GM06990 (cell line): ENCODE measurements at regions not wholly inside any gene's neighbourhood (a gene's known extent, or its start where the extent isn't known, plus 50 kb on each side); places are given as distances from the start of the nearest gene placed in this dataset.

Experiments used
- DNase-seq: peaks from one replicate; pipeline ENCODE4 v3.0.0-alpha.2; 2011; ENCODE audit not compliant: insufficient read length; ENCODE audit errors: extremely low read depth
- H3K27me3 ChIP-seq: replicated peaks from 2 replicates; pipeline ENCODE4 v1.6.0; 2011; ENCODE audit warnings: low read length; ENCODE audit not compliant: control insufficient read depth, insufficient read depth
- H3K36me3 ChIP-seq: 2 replicates; pipeline ENCODE4 v1.5.1; 2011; ENCODE audit warnings: low read length; ENCODE audit not compliant: control insufficient read depth, insufficient read depth
- H3K4me3 ChIP-seq: replicated peaks from 2 replicates; pipeline ENCODE4 v1.5.1; 2011; ENCODE audit warnings: low read depth, mild to moderate bottlenecking, control low read depth, low read length
- TF ChIP-seq, protein P1 (sequence below): IDR thresholded peaks from 2 replicates; pipeline ENCODE4 v1.5.1; 2011; ENCODE audit warnings: low read length, control low read depth, mild to moderate bottlenecking, inconsistent platforms; ENCODE audit not compliant: insufficient read depth, poor library complexity, severe bottlenecking

DNA sequence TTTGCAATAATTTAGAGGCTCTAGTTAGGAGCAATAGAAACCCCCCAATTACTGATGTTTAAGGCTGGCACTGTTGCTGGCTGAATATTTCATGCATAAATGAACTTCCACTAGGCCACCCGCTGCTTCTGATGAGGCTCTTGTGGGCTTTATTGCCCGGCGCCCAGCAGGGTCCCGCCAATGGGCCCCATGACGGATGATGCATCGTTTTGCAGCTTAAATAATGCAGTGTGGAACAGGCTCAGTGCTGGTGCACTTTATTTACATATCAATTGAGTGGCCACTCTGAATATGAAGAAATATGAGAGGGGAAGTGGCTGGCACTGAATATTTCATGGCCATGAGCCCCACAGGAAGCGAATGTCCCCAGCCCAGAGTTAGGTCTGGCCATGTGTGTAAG lies 155.3 kb upstream of the MAFB start:
- TF ChIP-seq, protein P1, sequence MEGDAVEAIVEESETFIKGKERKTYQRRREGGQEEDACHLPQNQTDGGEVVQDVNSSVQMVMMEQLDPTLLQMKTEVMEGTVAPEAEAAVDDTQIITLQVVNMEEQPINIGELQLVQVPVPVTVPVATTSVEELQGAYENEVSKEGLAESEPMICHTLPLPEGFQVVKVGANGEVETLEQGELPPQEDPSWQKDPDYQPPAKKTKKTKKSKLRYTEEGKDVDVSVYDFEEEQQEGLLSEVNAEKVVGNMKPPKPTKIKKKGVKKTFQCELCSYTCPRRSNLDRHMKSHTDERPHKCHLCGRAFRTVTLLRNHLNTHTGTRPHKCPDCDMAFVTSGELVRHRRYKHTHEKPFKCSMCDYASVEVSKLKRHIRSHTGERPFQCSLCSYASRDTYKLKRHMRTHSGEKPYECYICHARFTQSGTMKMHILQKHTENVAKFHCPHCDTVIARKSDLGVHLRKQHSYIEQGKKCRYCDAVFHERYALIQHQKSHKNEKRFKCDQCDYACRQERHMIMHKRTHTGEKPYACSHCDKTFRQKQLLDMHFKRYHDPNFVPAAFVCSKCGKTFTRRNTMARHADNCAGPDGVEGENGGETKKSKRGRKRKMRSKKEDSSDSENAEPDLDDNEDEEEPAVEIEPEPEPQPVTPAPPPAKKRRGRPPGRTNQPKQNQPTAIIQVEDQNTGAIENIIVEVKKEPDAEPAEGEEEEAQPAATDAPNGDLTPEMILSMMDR: no peak
- Histone ChIP-seq H3K27me3 (no peaks in the 10 kb centered on the region; the same call in 1 of the 2 replicates), H3K36me3 (no peaks in the 10 kb centered on the region), H3K4me3 (no peak overlapping the region)
- DNase-seq: no peak

DNA sequence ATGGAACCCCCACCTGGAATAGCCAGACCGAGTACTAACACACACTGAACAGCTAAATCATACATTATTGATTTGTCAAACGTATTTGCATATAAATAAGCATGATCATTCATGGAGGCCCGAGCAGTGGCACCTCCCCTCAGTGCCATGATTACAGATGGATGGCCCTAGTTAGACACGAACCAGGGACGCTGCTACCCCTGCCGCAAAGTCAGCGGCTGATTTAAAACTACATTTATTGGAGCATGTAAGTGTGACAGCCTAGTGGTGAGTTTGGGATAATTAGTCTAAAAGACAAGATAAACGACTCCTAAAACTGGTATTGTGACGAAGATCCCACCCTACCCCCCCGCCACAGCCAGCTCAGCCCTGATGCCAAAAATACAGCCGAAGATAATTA lies 159.1 kb upstream of the MAFB start:
- no peak overlapping the region for H3K4me3 ChIP-seq
- H3K27me3 ChIP-seq: no peaks in the 10 kb centered on the region; the same call in 1 of the 2 replicates
- no peak for DNase-seq
- TF ChIP-seq, protein P1: no peak
- H3K36me3 ChIP-seq: no peaks in the 10 kb centered on the region

DNA sequence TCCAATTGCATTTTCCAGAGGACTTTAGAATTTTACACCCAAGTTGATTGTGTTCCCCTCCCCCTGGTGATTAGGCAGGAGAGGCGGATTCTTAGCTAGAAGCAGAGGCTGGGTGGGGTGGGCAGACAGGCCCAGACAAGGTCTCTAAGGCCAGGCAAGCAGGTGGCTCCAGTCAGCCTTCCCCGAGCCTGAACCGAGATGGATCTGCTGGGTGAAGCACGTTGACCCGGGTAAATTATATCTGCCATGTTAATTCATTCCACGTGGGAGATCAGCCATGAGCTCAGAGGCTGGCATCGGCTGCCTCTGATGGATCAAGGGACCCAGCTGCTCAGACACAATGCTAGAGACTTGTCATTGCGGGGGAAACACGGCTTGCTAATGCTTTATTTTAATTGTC lies 159.5 kb upstream of the MAFB start:
- TF ChIP-seq, protein P1: no peak
- H3K4me3 ChIP-seq: no peak overlapping the region
- DNase-seq: no peak
- H3K27me3 ChIP-seq: no peaks in the 10 kb centered on the region; the same call in 1 of the 2 replicates
- H3K36me3 ChIP-seq: no peaks in the 10 kb centered on the region

DNA sequence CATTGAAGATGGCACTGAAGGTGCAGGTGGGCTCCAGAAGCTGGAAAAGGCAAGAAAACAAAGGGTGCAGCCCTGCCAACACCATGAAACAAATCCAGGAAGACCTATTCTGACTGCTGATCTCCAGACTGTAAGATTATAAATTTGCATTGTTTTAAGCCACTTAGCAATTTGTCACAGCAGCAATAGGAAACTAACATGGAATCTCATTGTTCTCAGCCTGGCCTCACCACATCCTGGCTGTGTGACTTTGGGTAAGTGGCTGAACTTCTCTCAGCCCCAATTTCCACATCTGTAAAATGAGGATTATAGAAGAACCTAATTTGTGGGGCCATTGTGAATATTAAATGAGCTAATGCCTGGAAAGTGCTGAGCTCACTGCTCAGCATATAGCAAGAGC lies 160.4 kb upstream of the MAFB start:
- Histone ChIP-seq H3K36me3 (no peaks in the 10 kb centered on the region), H3K27me3 (no peaks in the 10 kb centered on the region), H3K4me3 (no peak overlapping the region)
- TF ChIP-seq, protein P1: no peak
- DNase-seq: no peak

DNA sequence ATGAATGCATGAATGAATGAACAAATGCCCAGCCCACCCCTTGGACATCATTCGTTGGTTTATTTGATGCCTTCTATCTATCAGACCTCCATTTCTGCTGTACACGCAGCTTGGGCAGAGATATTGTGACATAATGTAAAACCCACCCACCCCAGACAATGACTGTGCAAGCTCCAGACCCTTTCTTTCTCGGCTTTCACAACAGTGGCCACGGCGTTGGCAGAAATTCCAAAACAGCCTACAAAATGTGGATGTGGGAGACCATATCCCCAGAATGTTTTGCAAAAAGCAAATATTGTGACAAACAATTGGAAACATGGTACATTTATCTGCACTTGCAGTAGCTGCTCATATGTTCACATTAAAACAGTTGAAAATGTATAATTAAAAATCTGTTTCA lies 162.0 kb upstream of the MAFB start:
- Histone ChIP-seq H3K27me3 (no peaks in the 10 kb centered on the region), H3K36me3 (no peaks in the 10 kb centered on the region), H3K4me3 (no peak overlapping the region)
- TF ChIP-seq, protein P1: no peak
- no peak for DNase-seq

DNA sequence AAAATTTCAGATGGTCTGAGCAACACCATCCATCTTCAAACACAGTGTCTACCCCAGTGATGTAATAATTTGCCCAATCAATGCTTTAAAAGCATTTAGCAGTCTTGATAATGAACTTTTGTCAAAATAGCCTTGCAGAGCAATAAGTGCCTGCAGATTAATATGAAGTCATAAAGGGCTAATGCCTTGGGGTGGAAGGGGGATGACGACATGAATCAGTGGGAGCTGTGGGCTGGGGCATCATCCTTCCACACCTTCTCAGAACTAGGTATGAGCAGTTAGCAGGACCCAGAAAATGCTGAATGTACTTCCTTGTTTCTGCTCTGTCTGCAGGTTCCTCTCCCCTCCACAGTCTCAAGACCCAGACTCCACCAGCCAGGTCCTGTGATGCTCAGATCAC lies 166.2 kb upstream of the MAFB start:
- no peaks in the 10 kb centered on the region for H3K36me3 ChIP-seq
- DNase-seq: no peak
- H3K4me3 ChIP-seq: no peak overlapping the region
- H3K27me3 ChIP-seq: no peaks in the 10 kb centered on the region
- TF ChIP-seq, protein P1: no peak
